HEK293 (cell line): ENCODE measurements at regions not wholly inside any gene's neighbourhood (a gene's known extent, or its start where the extent isn't known, plus 50 kb on each side); places are given as distances from the start of the nearest gene placed in this dataset.

Source experiments
- ZNF133 ChIP-seq: fragments of 450-650 bp; formaldehyde crosslinking; IDR thresholded peaks from 2 replicates; pipeline ENCODE4 v1.5.1; 2016; ENCODE audit warnings: missing biosample characterization, missing genetic modification characterization
- ZNF280C ChIP-seq: fragments of 450-650 bp; formaldehyde crosslinking; IDR thresholded peaks from 2 replicates; pipeline ENCODE4 v1.5.1; 2016; ENCODE audit warnings: missing biosample characterization, missing genetic modification characterization
- ZNF510 ChIP-seq: fragments of 450-650 bp; formaldehyde crosslinking; IDR thresholded peaks from 2 replicates; pipeline ENCODE4 v1.5.1; 2018; ENCODE audit warnings: mild to moderate bottlenecking, missing genetic modification characterization, missing biosample characterization; ENCODE audit not compliant: insufficient replicate concordance
- ZNF529 ChIP-seq: fragments of 450-650 bp; formaldehyde crosslinking; IDR thresholded peaks from 2 replicates; pipeline ENCODE4 v1.5.1; 2017; ENCODE audit warnings: missing genetic modification characterization, missing biosample characterization; ENCODE audit not compliant: insufficient replicate concordance
- TF ChIP-seq, protein P1 (sequence below): fragments of 450-650 bp; formaldehyde crosslinking; IDR thresholded peaks from 2 replicates; pipeline ENCODE4 v1.5.1; 2016; ENCODE audit warnings: missing biosample characterization, missing genetic modification characterization

GRCh38 chr15:81573098-81573746 lies 199.2 kb upstream of the TMC3 start:
- no peak for TF ChIP-seq ZNF133 (tag by site-specific recombination)
- TF ChIP-seq ZNF280C (tag by site-specific recombination): no peak
- TF ChIP-seq ZNF529 (tag by site-specific recombination): no peak
- TF ChIP-seq, protein P1, sequence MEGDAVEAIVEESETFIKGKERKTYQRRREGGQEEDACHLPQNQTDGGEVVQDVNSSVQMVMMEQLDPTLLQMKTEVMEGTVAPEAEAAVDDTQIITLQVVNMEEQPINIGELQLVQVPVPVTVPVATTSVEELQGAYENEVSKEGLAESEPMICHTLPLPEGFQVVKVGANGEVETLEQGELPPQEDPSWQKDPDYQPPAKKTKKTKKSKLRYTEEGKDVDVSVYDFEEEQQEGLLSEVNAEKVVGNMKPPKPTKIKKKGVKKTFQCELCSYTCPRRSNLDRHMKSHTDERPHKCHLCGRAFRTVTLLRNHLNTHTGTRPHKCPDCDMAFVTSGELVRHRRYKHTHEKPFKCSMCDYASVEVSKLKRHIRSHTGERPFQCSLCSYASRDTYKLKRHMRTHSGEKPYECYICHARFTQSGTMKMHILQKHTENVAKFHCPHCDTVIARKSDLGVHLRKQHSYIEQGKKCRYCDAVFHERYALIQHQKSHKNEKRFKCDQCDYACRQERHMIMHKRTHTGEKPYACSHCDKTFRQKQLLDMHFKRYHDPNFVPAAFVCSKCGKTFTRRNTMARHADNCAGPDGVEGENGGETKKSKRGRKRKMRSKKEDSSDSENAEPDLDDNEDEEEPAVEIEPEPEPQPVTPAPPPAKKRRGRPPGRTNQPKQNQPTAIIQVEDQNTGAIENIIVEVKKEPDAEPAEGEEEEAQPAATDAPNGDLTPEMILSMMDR: no peak
- TF ChIP-seq ZNF510 (tag by site-specific recombination): no peak
